Lower lobe of right lung (tissue), 2 donors: ENCODE measurements at regions not wholly inside any gene's neighbourhood (a gene's known extent, or its start where the extent isn't known, plus 50 kb on each side); places are given as distances from the start of the nearest gene placed in this dataset.

ENCODE experiments used
- ATAC-seq, 2 donors: fragments of 200-7000 bp; cut with Tn5 transposase; one replicate each; pipeline ENCODE4 v1.9.1; 2020 to 2022; ENCODE audit warnings: mild to moderate bottlenecking in 2 of 2, moderate library complexity in 2 of 2
- DNase-seq: peaks from one replicate; pipeline ENCODE4 v3.0.0-alpha.2; 2020
- H3K27ac ChIP-seq: fragments of 200-600 bp; one replicate; pipeline ENCODE4 v1.8.0; 2022
- H3K27me3 ChIP-seq: fragments of 200-600 bp; one replicate; pipeline ENCODE4 v1.8.0; 2022; ENCODE audit warnings: low read depth
- H3K36me3 ChIP-seq: fragments of 200-600 bp; one replicate; pipeline ENCODE4 v1.8.0; 2022; ENCODE audit warnings: mild to moderate bottlenecking
- H3K4me1 ChIP-seq: fragments of 200-600 bp; one replicate; pipeline ENCODE4 v1.8.0; 2022
- H3K4me3 ChIP-seq: fragments of 200-600 bp; one replicate; pipeline ENCODE4 v1.8.0; 2022; ENCODE audit warnings: mild to moderate bottlenecking
- H3K9me3 ChIP-seq: fragments of 200-600 bp; one replicate; pipeline ENCODE4 v1.8.0; 2022
- CTCF ChIP-seq: fragments of 200-600 bp; IDR thresholded peaks from one replicate; pipeline ENCODE4 v1.8.0; 2022; ENCODE audit warnings: antibody characterized with exemption, mild to moderate bottlenecking
- intact Hi-C: fragments of 100-400 bp; cut with DNase I; formaldehyde crosslinking; loops from one replicate; pipeline ENCODE4 v1.11.0; 2022
- donor health status: DM: no; HTN: yes; CAD: no; lungs with severe emphysema.

- H3K27me3 ChIP-seq = peaks cover 45% of the 10 kb centered on the region
These were observed 123.1 kb upstream of the PRMT8 start for GRCh38 chr12:3367750-3368444.

GRCh38 chr12:3371018-3371417 lies 120.0 kb upstream of the PRMT8 start:
- H3K9me3 ChIP-seq = no peaks in the 10 kb centered on the region
- intact Hi-C loops = no loop called here
- ATAC-seq = no peak

More at GRCh38 chr12:3367750-3368444, 123.1 kb upstream of the PRMT8 start:
- H3K9me3 ChIP-seq = no peaks in the 10 kb centered on the region
- no peak overlapping the region for H3K4me3 ChIP-seq
- intact Hi-C loops = no loop called here
- no peak for DNase-seq
- H3K27ac ChIP-seq = no peak overlapping the region
- H3K4me1 ChIP-seq = peaks cover 4% of the 10 kb centered on the region
- no peak for ATAC-seq
- no peaks in the 10 kb centered on the region for H3K36me3 ChIP-seq
- TF ChIP-seq CTCF = no peak

GRCh38 chr12:3375326-3375725 lies 115.7 kb upstream of the PRMT8 start:
- intact Hi-C loops = no loop called here
- Histone ChIP-seq H3K4me1 (no peaks in the 10 kb centered on the region), H3K36me3 (no peaks in the 10 kb centered on the region), H3K9me3 (no peaks in the 10 kb centered on the region), H3K27ac (no peak overlapping the region), H3K27me3 (peaks cover 3% of the 10 kb centered on the region), H3K4me3 (no peak overlapping the region)
- TF ChIP-seq CTCF = no peak
- ATAC-seq = no peak
- DNase-seq = no peak

More at GRCh38 chr12:3371018-3371417, 120.0 kb upstream of the PRMT8 start:
- Histone ChIP-seq H3K4me3 (no peak overlapping the region), H3K4me1 (no peaks in the 10 kb centered on the region), H3K36me3 (no peaks in the 10 kb centered on the region), H3K27ac (no peak overlapping the region), H3K27me3 (peaks cover 21% of the 10 kb centered on the region)
- DNase-seq = no peak
- no peak for TF ChIP-seq CTCF

- no peak for TF ChIP-seq CTCF
- H3K4me1 ChIP-seq = peaks cover 8% of the 10 kb centered on the region
- no peak overlapping the region for H3K4me3 ChIP-seq
- H3K36me3 ChIP-seq = no peaks in the 10 kb centered on the region
- intact Hi-C loops = no loop called here
- H3K9me3 ChIP-seq = no peaks in the 10 kb centered on the region
- peaks cover 3% of the 10 kb centered on the region for H3K27me3 ChIP-seq
- ATAC-seq = no peak
- no peak for DNase-seq
- H3K27ac ChIP-seq = no peak overlapping the region
These were observed 114.1 kb upstream of the PRMT8 start for GRCh38 chr12:3376779-3377455.

GRCh38 chr12:3378655-3379054 lies 112.3 kb upstream of the PRMT8 start:
- H3K4me1 ChIP-seq = peaks cover 8% of the 10 kb centered on the region
- no peak for TF ChIP-seq CTCF
- H3K27me3 ChIP-seq = peaks cover 3% of the 10 kb centered on the region
- no peak overlapping the region for H3K4me3 ChIP-seq
- H3K9me3 ChIP-seq = no peaks in the 10 kb centered on the region
- H3K27ac ChIP-seq = no peak overlapping the region
- intact Hi-C loops = no loop called here
- no peaks in the 10 kb centered on the region for H3K36me3 ChIP-seq
- ATAC-seq (no peak), DNase-seq (no peak)
